DND-41 (cell line): ENCODE measurements at regions not wholly inside any gene's neighbourhood (a gene's known extent, or its start where the extent isn't known, plus 50 kb on each side); places are given as distances from the start of the nearest gene placed in this dataset.

ENCODE experiments used
- ATAC-seq: fragments of 200-7000 bp; cut with Tn5 transposase; 3 replicates; pipeline ENCODE4 v1.9.1; 2021; ENCODE audit warnings: low read depth; ENCODE audit not compliant: insufficient read depth
- DNase-seq: peaks from one replicate; pipeline ENCODE4 v3.0.0-alpha.2; 2020
- H2AFZ ChIP-seq: 2 replicates; pipeline ENCODE4 v1.6.0; 2012; ENCODE audit warnings: low read depth, low read length
- H3K27ac ChIP-seq: 2 replicates; pipeline ENCODE4 v1.5.1; 2012; ENCODE audit warnings: low read length, inconsistent platforms
- H3K27me3 ChIP-seq: fragments of 200-600 bp; sonication (generic); 2 replicates; pipeline ENCODE4 v1.6.0; 2012; ENCODE audit warnings: low read length, mild to moderate bottlenecking, inconsistent platforms; ENCODE audit not compliant: insufficient read depth, poor library complexity
- H3K36me3 ChIP-seq: 2 replicates; pipeline ENCODE4 v1.5.1; 2012; ENCODE audit warnings: low read length, inconsistent platforms; ENCODE audit not compliant: insufficient read depth
- H3K4me1 ChIP-seq: 2 replicates; pipeline ENCODE4 v1.5.1; 2012; ENCODE audit warnings: mild to moderate bottlenecking, low read length; ENCODE audit not compliant: insufficient read depth
- H3K4me2 ChIP-seq: 2 replicates; pipeline ENCODE4 v1.6.0; 2012; ENCODE audit warnings: mild to moderate bottlenecking, moderate library complexity, low read length, inconsistent platforms; ENCODE audit not compliant: insufficient read depth
- H3K4me3 ChIP-seq, 2 experiments: fragments of 200-600 bp in 1 of 2; shearing (Covaris generic) in 1 of 2; 2 replicates each; pipeline ENCODE4 v1.5.1; 2012 to 2016; ENCODE audit warnings: inconsistent platforms in 2 of 2, low read length in 2 of 2, mild to moderate bottlenecking in 2 of 2, low read depth in 1 of 2, moderate library complexity in 1 of 2
- H3K79me2 ChIP-seq: 2 replicates; pipeline ENCODE4 v1.6.0; 2012; ENCODE audit warnings: low read length, inconsistent platforms; ENCODE audit not compliant: insufficient read depth
- H3K9ac ChIP-seq: 2 replicates; pipeline ENCODE4 v1.6.0; 2012; ENCODE audit warnings: low read depth, mild to moderate bottlenecking, inconsistent platforms, low read length, moderate library complexity
- H3K9me3 ChIP-seq: 2 replicates; pipeline ENCODE4 v1.5.1; 2012; ENCODE audit warnings: low read length, moderate library complexity, mild to moderate bottlenecking, inconsistent platforms; ENCODE audit not compliant: insufficient read depth, severe bottlenecking
- H4K20me1 ChIP-seq: 2 replicates; pipeline ENCODE4 v1.6.0; 2012; ENCODE audit warnings: low read length; ENCODE audit not compliant: insufficient read depth
- EZH2 ChIP-seq: IDR thresholded peaks from 3 replicates; pipeline ENCODE4 v1.6.1; 2012; ENCODE audit warnings: borderline replicate concordance, low read depth, mild to moderate bottlenecking, moderate library complexity, low read length, inconsistent platforms; ENCODE audit not compliant: severe bottlenecking
- TF ChIP-seq, protein P1 (sequence below): IDR thresholded peaks from 2 replicates; pipeline ENCODE4 v1.5.1; 2012; ENCODE audit warnings: borderline replicate concordance, low read length, moderate library complexity, mild to moderate bottlenecking; ENCODE audit not compliant: poor library complexity, severe bottlenecking; ENCODE audit errors: extremely low read depth

DNA sequence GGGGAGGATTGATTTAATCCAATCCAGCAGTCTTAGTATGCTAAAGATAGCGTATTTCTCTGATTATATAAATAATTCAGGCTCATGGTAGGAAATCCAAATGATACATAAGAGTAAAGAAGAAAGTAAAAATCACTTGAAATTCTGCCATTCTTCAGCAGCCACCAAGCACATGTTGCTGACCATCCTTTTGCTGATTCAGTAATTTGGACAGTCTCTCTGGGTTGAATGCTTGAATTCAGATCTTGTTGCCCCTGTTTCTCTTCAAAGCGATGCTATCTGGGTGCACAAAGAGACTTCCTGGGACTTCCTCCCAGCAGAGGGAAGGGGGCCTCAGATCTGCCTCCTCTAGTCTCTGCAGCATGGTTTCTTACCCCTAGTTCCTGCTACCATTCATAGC, 609.1 kb downstream of the UTRN start:
- no peaks in the 10 kb centered on the region for H3K27me3 ChIP-seq
- no peak for TF ChIP-seq EZH2
- TF ChIP-seq, protein P1, sequence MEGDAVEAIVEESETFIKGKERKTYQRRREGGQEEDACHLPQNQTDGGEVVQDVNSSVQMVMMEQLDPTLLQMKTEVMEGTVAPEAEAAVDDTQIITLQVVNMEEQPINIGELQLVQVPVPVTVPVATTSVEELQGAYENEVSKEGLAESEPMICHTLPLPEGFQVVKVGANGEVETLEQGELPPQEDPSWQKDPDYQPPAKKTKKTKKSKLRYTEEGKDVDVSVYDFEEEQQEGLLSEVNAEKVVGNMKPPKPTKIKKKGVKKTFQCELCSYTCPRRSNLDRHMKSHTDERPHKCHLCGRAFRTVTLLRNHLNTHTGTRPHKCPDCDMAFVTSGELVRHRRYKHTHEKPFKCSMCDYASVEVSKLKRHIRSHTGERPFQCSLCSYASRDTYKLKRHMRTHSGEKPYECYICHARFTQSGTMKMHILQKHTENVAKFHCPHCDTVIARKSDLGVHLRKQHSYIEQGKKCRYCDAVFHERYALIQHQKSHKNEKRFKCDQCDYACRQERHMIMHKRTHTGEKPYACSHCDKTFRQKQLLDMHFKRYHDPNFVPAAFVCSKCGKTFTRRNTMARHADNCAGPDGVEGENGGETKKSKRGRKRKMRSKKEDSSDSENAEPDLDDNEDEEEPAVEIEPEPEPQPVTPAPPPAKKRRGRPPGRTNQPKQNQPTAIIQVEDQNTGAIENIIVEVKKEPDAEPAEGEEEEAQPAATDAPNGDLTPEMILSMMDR = no peak

DNA sequence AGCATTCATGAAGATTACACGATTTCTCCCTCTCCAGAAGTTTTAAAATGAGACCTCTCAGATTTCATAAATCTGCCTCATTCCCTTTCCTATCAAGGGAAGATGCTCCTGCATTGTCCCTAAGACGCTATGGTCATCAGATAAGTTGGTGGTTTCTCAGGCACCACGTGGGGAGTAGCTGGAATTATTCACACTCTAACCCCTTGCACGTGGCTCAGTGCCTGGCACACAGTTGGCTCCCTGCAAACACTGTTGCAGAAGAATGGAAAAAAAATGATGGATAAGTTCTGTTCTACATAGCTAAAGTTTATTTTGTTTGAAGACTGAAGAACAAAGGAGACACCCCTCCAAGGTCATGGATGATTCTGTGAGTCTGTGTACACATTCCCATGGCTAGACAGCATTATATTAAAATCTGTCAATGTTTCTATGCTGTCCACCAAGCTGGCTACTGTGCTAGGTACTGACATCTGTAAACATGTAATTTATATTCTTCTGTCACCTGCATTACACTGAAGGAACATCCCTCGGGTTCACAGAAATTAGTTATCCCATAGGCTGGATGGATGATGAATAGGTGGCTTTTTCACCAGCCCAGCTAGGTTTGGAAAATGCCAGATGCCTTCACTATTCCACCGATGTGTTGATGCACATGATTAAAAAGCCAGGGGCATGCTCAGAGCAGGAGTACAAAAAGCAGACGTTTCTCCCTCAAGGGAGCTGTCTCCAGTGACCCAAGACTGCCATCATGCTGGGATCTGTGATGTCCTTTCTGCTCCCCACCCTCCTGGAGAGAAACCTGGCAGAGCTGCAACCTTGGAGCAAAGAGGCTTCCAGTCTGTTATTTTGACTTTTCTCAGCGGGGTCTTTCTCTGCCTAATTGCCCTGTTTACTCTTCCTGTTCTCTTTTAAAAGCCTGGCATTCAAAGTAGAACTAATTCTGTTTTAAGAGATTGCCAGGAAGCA, 610.5 kb downstream of the UTRN start:
- Histone ChIP-seq H3K9me3 (no peaks in the 10 kb centered on the region), H3K27ac (no peak overlapping the region), H3K4me3 (no peak overlapping the region), H3K79me2 (no peaks in the 10 kb centered on the region), H4K20me1 (no peaks in the 10 kb centered on the region), H3K4me2 (no peak overlapping the region), H3K9ac (no peak overlapping the region), H3K4me1 (no peaks in the 10 kb centered on the region), H3K27me3 (no peaks in the 10 kb centered on the region), H3K36me3 (no peaks in the 10 kb centered on the region), H2AFZ (no peak overlapping the region)
- ATAC-seq = no peak
- TF ChIP-seq, protein P1 = no peak
- no peak for TF ChIP-seq EZH2
- DNase-seq = no peak

More for the DNA sequence above, 609.1 kb downstream of the UTRN start:
- H3K79me2 ChIP-seq = no peaks in the 10 kb centered on the region
- no peak overlapping the region for H3K9ac ChIP-seq
- H3K4me1 ChIP-seq = no peaks in the 10 kb centered on the region
- DNase-seq (no peak), ATAC-seq (no peak)
- H3K4me2 ChIP-seq = no peak overlapping the region
- H2AFZ ChIP-seq = no peak overlapping the region
- no peaks in the 10 kb centered on the region for H4K20me1 ChIP-seq
- no peak overlapping the region for H3K4me3 ChIP-seq
- no peak overlapping the region for H3K27ac ChIP-seq
- H3K36me3 ChIP-seq = no peaks in the 10 kb centered on the region
- H3K9me3 ChIP-seq = no peaks in the 10 kb centered on the region

DNA sequence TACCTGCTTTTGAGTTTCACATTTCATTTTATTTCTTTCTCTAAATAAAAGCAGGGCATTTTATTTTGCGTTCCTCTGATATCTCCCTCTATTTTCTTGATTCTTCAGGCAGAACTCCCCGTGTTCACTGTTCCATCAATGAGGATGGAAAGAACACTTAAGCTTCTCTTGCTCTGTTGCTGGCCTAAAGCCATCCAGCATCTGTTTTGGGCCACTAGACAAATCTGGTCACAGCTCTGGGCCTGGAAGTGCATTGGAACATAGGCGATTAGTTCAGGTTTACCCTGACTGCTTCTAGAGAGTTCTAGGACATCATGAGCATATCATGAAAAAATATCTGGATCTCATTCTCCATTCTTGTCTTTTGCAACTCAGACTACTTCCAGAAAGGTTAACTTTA, 611.2 kb downstream of the UTRN start:
- DNase-seq (no peak), ATAC-seq (no peak)
- H4K20me1 ChIP-seq = no peaks in the 10 kb centered on the region
- H3K27ac ChIP-seq = no peak overlapping the region
- no peak overlapping the region for H3K4me2 ChIP-seq
- no peak overlapping the region for H3K4me3 ChIP-seq
- TF ChIP-seq, protein P1 = no peak
- no peak for TF ChIP-seq EZH2
- H3K9me3 ChIP-seq = no peaks in the 10 kb centered on the region
- H3K4me1 ChIP-seq = no peaks in the 10 kb centered on the region
- no peaks in the 10 kb centered on the region for H3K36me3 ChIP-seq
- no peak overlapping the region for H3K9ac ChIP-seq
- H2AFZ ChIP-seq = no peak overlapping the region
- H3K27me3 ChIP-seq = no peaks in the 10 kb centered on the region
- no peaks in the 10 kb centered on the region for H3K79me2 ChIP-seq
